GM12872 (cell line): ENCODE measurements at regions not wholly inside any gene's neighbourhood (a gene's known extent, or its start where the extent isn't known, plus 50 kb on each side); places are given as distances from the start of the nearest gene placed in this dataset.

Experiments used
- CTCF ChIP-seq: IDR thresholded peaks from 3 replicates; pipeline ENCODE4 v1.5.1; 2011; ENCODE audit warnings: low read depth, mild to moderate bottlenecking, low read length, moderate library complexity; ENCODE audit not compliant: insufficient read depth

GRCh38 chr3:152780553-152780952 lies 54.4 kb upstream of the P2RY1 start:
- no peak for TF ChIP-seq CTCF

GRCh38 chr3:152785051-152785450 lies 49.9 kb upstream of the P2RY1 start:
- no peak for TF ChIP-seq CTCF
